GM12864 (cell line): ENCODE measurements at regions not wholly inside any gene's neighbourhood (a gene's known extent, or its start where the extent isn't known, plus 50 kb on each side); places are given as distances from the start of the nearest gene placed in this dataset.

Source experiments
- DNase-seq: peaks from one replicate; pipeline ENCODE4 v3.0.0-alpha.2; 2011; ENCODE audit warnings: low read depth
- H3K4me3 ChIP-seq: 2 replicates; pipeline ENCODE4 v1.5.1; 2011; ENCODE audit warnings: mild to moderate bottlenecking, low read depth, low read length, control low read depth
- TF ChIP-seq, protein P1 (sequence below): IDR thresholded peaks from 2 replicates; pipeline ENCODE4 v1.5.1; 2011; ENCODE audit warnings: low read depth, mild to moderate bottlenecking, moderate library complexity, low read length, control low read depth, inconsistent platforms; ENCODE audit errors: missing control alignments

DNA sequence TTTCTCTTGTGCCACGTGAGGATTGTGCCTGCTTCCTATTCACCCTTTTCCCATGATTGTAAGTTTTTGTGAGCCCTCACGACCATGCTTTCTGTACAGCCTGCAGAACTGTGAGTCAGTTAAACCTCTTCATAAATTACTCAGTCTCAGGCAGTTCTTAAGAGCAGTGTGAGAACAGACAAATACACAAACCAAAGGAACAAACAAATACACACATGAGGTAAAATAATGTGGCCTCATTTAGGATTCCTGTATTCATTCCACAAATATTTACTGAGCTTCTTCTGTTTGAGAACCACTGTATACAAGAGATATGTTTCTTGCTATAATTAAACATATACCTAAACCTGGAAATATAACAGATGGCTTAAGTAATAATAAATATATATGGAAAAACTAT lies 760.3 kb downstream of the CDH9 start:
- DNase-seq = no peak
- H3K4me3 ChIP-seq = no peak overlapping the region
- TF ChIP-seq, protein P1, sequence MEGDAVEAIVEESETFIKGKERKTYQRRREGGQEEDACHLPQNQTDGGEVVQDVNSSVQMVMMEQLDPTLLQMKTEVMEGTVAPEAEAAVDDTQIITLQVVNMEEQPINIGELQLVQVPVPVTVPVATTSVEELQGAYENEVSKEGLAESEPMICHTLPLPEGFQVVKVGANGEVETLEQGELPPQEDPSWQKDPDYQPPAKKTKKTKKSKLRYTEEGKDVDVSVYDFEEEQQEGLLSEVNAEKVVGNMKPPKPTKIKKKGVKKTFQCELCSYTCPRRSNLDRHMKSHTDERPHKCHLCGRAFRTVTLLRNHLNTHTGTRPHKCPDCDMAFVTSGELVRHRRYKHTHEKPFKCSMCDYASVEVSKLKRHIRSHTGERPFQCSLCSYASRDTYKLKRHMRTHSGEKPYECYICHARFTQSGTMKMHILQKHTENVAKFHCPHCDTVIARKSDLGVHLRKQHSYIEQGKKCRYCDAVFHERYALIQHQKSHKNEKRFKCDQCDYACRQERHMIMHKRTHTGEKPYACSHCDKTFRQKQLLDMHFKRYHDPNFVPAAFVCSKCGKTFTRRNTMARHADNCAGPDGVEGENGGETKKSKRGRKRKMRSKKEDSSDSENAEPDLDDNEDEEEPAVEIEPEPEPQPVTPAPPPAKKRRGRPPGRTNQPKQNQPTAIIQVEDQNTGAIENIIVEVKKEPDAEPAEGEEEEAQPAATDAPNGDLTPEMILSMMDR = no peak

- TF ChIP-seq, protein P1 = no peak
- no peak overlapping the region for H3K4me3 ChIP-seq
- DNase-seq = no peak
Observed at GRCh38 chr5:26259081-26259480, 779.3 kb downstream of the CDH9 start.

DNA sequence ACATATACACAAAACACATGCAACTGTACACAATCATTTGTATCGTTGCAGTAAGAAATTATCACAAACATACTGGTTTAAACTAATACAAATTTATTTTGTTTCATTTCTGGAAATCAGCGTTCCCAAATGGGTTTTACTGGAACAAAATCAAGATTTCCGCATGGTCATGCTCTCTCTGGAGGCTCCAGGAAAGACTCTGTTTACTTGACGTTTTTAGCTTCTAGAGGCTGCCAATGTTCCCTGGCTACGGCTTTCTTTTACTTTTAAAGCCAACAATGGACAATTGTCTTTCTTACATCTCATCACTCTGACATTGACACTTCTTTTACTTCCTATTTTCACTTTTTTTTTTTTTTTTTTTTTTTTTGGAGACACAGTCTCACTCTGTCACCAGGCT lies 793.1 kb downstream of the CDH9 start:
- no peak overlapping the region for H3K4me3 ChIP-seq
- TF ChIP-seq, protein P1 = no peak
- DNase-seq = no peak

- TF ChIP-seq, protein P1 = no peak
- H3K4me3 ChIP-seq = no peak overlapping the region
- no peak for DNase-seq
Observed at GRCh38 chr5:26239588-26239987, 798.8 kb downstream of the CDH9 start.

- TF ChIP-seq, protein P1 = no peak
- H3K4me3 ChIP-seq = no peak overlapping the region
- no peak for DNase-seq
Observed at GRCh38 chr5:26237489-26237888, 800.9 kb downstream of the CDH9 start.

DNA sequence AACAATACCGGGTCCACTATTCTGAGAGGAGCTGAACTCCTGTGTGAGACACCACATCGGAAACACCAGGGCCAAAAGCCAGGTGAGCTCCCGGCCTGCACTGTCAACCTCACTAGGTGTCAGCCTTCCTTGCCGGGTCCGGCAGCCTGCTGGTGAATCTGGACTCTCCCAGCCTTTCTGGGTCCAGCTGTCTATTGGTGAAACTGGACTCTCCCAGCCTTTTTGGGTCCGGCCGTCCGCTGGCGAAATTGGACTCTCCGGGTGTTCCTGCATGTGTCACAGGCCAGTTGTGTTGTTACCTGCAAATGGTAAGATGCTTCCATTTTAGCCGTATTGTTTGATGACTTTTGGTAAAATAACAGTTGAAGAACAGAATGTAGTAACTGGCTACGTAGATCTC lies 801.5 kb downstream of the CDH9 start:
- TF ChIP-seq, protein P1 = no peak

DNA sequence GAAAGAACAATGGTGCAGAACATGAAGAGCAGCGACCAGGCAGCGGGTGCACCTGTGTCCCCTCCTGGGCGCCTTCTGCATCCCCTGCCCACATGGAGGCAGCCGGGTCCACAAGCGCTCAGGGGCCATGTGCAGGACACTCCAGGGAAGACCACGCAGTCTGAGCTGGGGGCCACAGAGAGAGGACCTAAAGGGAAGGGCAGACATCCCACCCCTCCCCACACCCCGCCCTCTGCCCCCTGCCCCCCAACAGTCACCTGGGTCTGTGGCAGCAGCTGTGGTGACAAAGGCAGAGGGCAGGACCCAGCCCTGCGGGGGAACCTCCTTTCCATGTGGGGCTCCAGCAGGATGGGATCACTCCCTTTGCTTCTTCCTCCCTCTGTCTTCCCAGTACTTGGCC lies 805.7 kb downstream of the CDH9 start:
- H3K4me3 ChIP-seq = no peak overlapping the region
- DNase-seq = no peak
- TF ChIP-seq, protein P1 = no peak

More for the DNA sequence above, 801.5 kb downstream of the CDH9 start:
- DNase-seq = no peak
- H3K4me3 ChIP-seq = no peak overlapping the region
